Fibroblast of upper back skin (primary cell): ENCODE measurements at regions not wholly inside any gene's neighbourhood (a gene's known extent, or its start where the extent isn't known, plus 50 kb on each side); places are given as distances from the start of the nearest gene placed in this dataset.
"Not testable (repeated sequence)": the region's sequence is repeated elsewhere in the genome, so short reads cannot be mapped to it uniquely, and the experiment has no call there.

Experiments used
- DNase-seq: peaks from one replicate; pipeline ENCODE4 v3.0.0-alpha.2; 2013

GRCh38 chr10:25869609-25870008 is 64.4 kb upstream of the MYO3A start:
- DNase-seq = no peak

GRCh38 chr10:25874402-25874801 is 59.6 kb upstream of the MYO3A start:
- DNase-seq = not testable (repeated sequence)

- peak; percentile 39 for DNase-seq
These were observed 58.4 kb upstream of the MYO3A start for GRCh38 chr10:25875556-25876165.

- no peak for DNase-seq
These were observed 56.7 kb upstream of the MYO3A start for GRCh38 chr10:25877296-25877695.
